ENCODE measurements at regions not wholly inside any gene's neighbourhood (a gene's known extent, or its start where the extent isn't known, plus 50 kb on each side); places are given as distances from the start of the nearest gene placed in this dataset.

- TF ChIP-seq EZH2 (IDR thresholded peaks at IDR 0.05; ENCODE audit: insufficient read depth, poor library complexity, severe bottlenecking): no peak
- TF ChIP-seq EZH2phosphoT487 (IDR thresholded peaks at IDR 0.05; ENCODE audit: insufficient read depth, low read depth): no peak
Observed at GRCh38 chr9:87088621-87089365, 141.5 kb upstream of the GAS1 start.
